H1 (cell line): ENCODE measurements at regions not wholly inside any gene's neighbourhood (a gene's known extent, or its start where the extent isn't known, plus 50 kb on each side); places are given as distances from the start of the nearest gene placed in this dataset.

Experiments
- CTCF ChIA-PET: fragments of 300-600 bp; sonication (Branson Sonifier 250); formaldehyde crosslinking; loops from one replicate; lab custom pipeline; 2021; ENCODE audit not compliant: partially characterized antibody; lab: Charles Lee
- POLR2A ChIA-PET: fragments of 300-600 bp; sonication (Branson Sonifier 250); formaldehyde crosslinking; loops from one replicate; lab custom pipeline; 2021; ENCODE audit warnings: inconsistent platforms; ENCODE audit not compliant: partially characterized antibody; lab: Charles Lee
- DNase-seq, 2 experiments: peaks; one replicate each; pipeline versions ENCODE4 v3.0.0 to v3.0.0-alpha.2; 2010 to 2022; ENCODE audit warnings: low spot score in 2 of 2, low read depth in 1 of 2, mixed read lengths in 1 of 2
- FAIRE-seq: peaks from 2 replicates; lab custom pipeline; 2011; peaks lifted over from hg19 to GRCh38; lab: Jason Lieb, UNC
- H2AFZ ChIP-seq: 2 replicates; pipeline ENCODE4 v1.8.1; 2012; ENCODE audit warnings: low read length, inconsistent platforms
- H2AK5ac ChIP-seq: 2 replicates; pipeline ENCODE4 v1.6.1; 2013; ENCODE audit warnings: low read depth, low read length
- H2BK120ac ChIP-seq: replicated peaks from 2 replicates; pipeline ENCODE3; 2013; ENCODE audit warnings: low read depth, low read length, inconsistent platforms
- H2BK12ac ChIP-seq: 2 replicates; pipeline ENCODE4 v1.6.1; 2013; ENCODE audit warnings: low read depth, low read length
- H2BK15ac ChIP-seq: 2 replicates; pipeline ENCODE4 v1.6.1; 2013; ENCODE audit warnings: low read length
- H2BK20ac ChIP-seq: 2 replicates; pipeline ENCODE4 v1.6.1; 2013; ENCODE audit warnings: low read length
- H2BK5ac ChIP-seq: 2 replicates; pipeline ENCODE4 v1.6.1; 2013; ENCODE audit warnings: low read depth, low read length
- H3K14ac ChIP-seq: 2 replicates; pipeline ENCODE4 v1.6.1; 2013; ENCODE audit warnings: inconsistent platforms; ENCODE audit not compliant: insufficient read length
- H3K18ac ChIP-seq: 2 replicates; pipeline ENCODE4 v1.6.1; 2013; ENCODE audit warnings: low read length; ENCODE audit errors: extremely low read depth
- H3K23ac ChIP-seq: 2 replicates; pipeline ENCODE4 v1.6.1; 2013; ENCODE audit warnings: inconsistent platforms; ENCODE audit not compliant: insufficient read length
- H3K23me2 ChIP-seq: 2 replicates; pipeline ENCODE4 v1.6.1; 2013; ENCODE audit warnings: low read depth, low read length
- H3K27ac ChIP-seq: 2 replicates; pipeline ENCODE4 v1.6.1; 2011; ENCODE audit warnings: low read depth, low read length, inconsistent platforms
- H3K27me3 ChIP-seq, 4 experiments: replicated peaks in 1 of 4; 1 replicate in 1 of 4; 2 replicates in 3 of 4; pipeline versions ENCODE4 v1.6.1 to v1.8.1; 2011 to 2013; ENCODE audit warnings: low read length in 3 of 4, mild to moderate bottlenecking in 3 of 4, inconsistent platforms in 2 of 4, mixed read lengths in 2 of 4, moderate library complexity in 1 of 4; ENCODE audit not compliant: control insufficient read depth in 3 of 4, insufficient read depth in 3 of 4; ENCODE audit errors: extremely low read depth in 1 of 4
- H3K36me3 ChIP-seq, 4 experiments: 2 replicates each; pipeline versions ENCODE4 v1.6.1 to v1.8.1; 2011 to 2013; ENCODE audit warnings: mild to moderate bottlenecking in 4 of 4, low read length in 3 of 4, moderate library complexity in 2 of 4, control low read depth in 1 of 4, inconsistent platforms in 1 of 4; ENCODE audit not compliant: insufficient read depth in 4 of 4, control insufficient read depth in 2 of 4
- H3K4ac ChIP-seq: replicated peaks from 2 replicates; pipeline ENCODE3; 2013; ENCODE audit warnings: low read length, low read depth, mixed read lengths, inconsistent platforms; ENCODE audit not compliant: insufficient read length
- H3K4me1 ChIP-seq, 4 experiments: replicated peaks in 1 of 4; 1 replicate in 1 of 4; 2 replicates in 3 of 4; pipeline versions ENCODE4 v1.6.1 to v1.8.1; 2011 to 2013; ENCODE audit warnings: low read length in 3 of 4, inconsistent platforms in 2 of 4, mixed read lengths in 1 of 4; ENCODE audit not compliant: insufficient read depth in 4 of 4, control insufficient read depth in 3 of 4
- H3K4me2 ChIP-seq, 2 experiments: 2 replicates each; pipeline versions ENCODE4 v1.6.1 to v1.8.1; 2011 to 2013; ENCODE audit warnings: low read depth in 2 of 2, low read length in 2 of 2, control low read depth in 1 of 2, inconsistent platforms in 1 of 2, mild to moderate bottlenecking in 1 of 2; ENCODE audit not compliant: insufficient read depth in 1 of 2
- H3K4me3 ChIP-seq, 4 experiments: fragments of 200-600, 300-600 bp in 1 of 4; sonication (generic), shearing (Covaris generic), sonication (Bioruptor Twin) in 1 of 4; 2 replicates each; pipeline versions ENCODE4 v1.5.1 to v1.8.1; 2011 to 2016; ENCODE audit warnings: low read length in 4 of 4, low read depth in 3 of 4, control low read depth in 2 of 4, inconsistent platforms in 2 of 4, mild to moderate bottlenecking in 2 of 4, mixed read lengths in 1 of 4, moderate library complexity in 1 of 4; ENCODE audit not compliant: insufficient read depth in 2 of 4; ENCODE audit errors: extremely low read depth in 1 of 4
- H3K56ac ChIP-seq: replicated peaks from 2 replicates; pipeline ENCODE3; 2013; ENCODE audit warnings: low read depth, mild to moderate bottlenecking, mixed read lengths, low read length, inconsistent platforms; ENCODE audit not compliant: insufficient read length
- H3K79me1 ChIP-seq: 2 replicates; pipeline ENCODE4 v1.6.1; 2013; ENCODE audit warnings: low read depth, low read length, control low read depth
- H3K79me2 ChIP-seq, 2 experiments: 2 replicates each; pipeline versions ENCODE4 v1.6.1 to v1.8.1; 2012 to 2013; ENCODE audit warnings: low read length in 2 of 2, mild to moderate bottlenecking in 2 of 2, inconsistent platforms in 1 of 2; ENCODE audit not compliant: insufficient read depth in 2 of 2, control insufficient read depth in 1 of 2
- H3K9ac ChIP-seq, 4 experiments: replicated peaks in 1 of 4; 1 replicate in 1 of 4; 2 replicates in 3 of 4; pipeline versions ENCODE4 v1.6.1 to v1.8.1; 2011 to 2013; ENCODE audit warnings: low read depth in 3 of 4, low read length in 3 of 4, control low read depth in 2 of 4, mild to moderate bottlenecking in 2 of 4, moderate library complexity in 2 of 4, inconsistent platforms in 1 of 4; ENCODE audit errors: extremely low read depth in 1 of 4
- H3K9me3 ChIP-seq, 2 experiments: 2 replicates each; pipeline versions ENCODE4 v1.6.1 to v1.8.1; 2012 to 2013; ENCODE audit warnings: mild to moderate bottlenecking in 2 of 2, moderate library complexity in 2 of 2, control low read depth in 1 of 2, inconsistent platforms in 1 of 2, low read depth in 1 of 2, low read length in 1 of 2, mixed read lengths in 1 of 2; ENCODE audit not compliant: insufficient read depth in 2 of 2
- H4K20me1 ChIP-seq, 2 experiments: replicated peaks in 1 of 2; 2 replicates each; pipeline versions ENCODE3 to v1.8.1; 2011 to 2013; ENCODE audit warnings: inconsistent platforms in 2 of 2, low read length in 2 of 2, mild to moderate bottlenecking in 1 of 2; ENCODE audit not compliant: insufficient read depth in 2 of 2, control insufficient read depth in 1 of 2
- H4K5ac ChIP-seq: 2 replicates; pipeline ENCODE4 v1.6.1; 2013; ENCODE audit warnings: low read length, low read depth, mixed read lengths, inconsistent platforms; ENCODE audit not compliant: insufficient read length
- H4K8ac ChIP-seq: 2 replicates; pipeline ENCODE4 v1.8.0; 2013; ENCODE audit warnings: mild to moderate bottlenecking, moderate library complexity, low read length, inconsistent platforms; ENCODE audit not compliant: insufficient read depth; ENCODE audit errors: extremely low read depth
- H4K91ac ChIP-seq: replicated peaks from 2 replicates; pipeline ENCODE3; 2013; ENCODE audit warnings: low read length, mixed read lengths, inconsistent platforms; ENCODE audit not compliant: insufficient read length
- ATF3 ChIP-seq: IDR thresholded peaks from 2 replicates; pipeline ENCODE4 v1.6.1; 2011; ENCODE audit warnings: low read depth, mild to moderate bottlenecking, low read length; ENCODE audit not compliant: insufficient read depth
- BRCA1 ChIP-seq: IDR thresholded peaks from 2 replicates; pipeline ENCODE4 v1.6.1; 2012; ENCODE audit warnings: low read depth, low read length, improper control_type of control experiment
- CEBPB ChIP-seq: IDR thresholded peaks from 2 replicates; pipeline ENCODE4 v1.6.1; 2012; ENCODE audit warnings: low read depth, low read length
- CTBP2 ChIP-seq: IDR thresholded peaks from 2 replicates; pipeline ENCODE4 v1.7.0; 2011; ENCODE audit warnings: borderline replicate concordance, mild to moderate bottlenecking, moderate library complexity, mixed read lengths, low read length; ENCODE audit not compliant: insufficient read depth, insufficient read length
- GTF2F1 ChIP-seq: IDR thresholded peaks from 2 replicates; pipeline ENCODE4 v1.6.1; 2012; ENCODE audit warnings: low read depth, low read length, improper control_type of control experiment, borderline replicate concordance
- MAFK ChIP-seq: IDR thresholded peaks from 2 replicates; pipeline ENCODE4 v1.6.1; 2012; ENCODE audit warnings: low read depth, mild to moderate bottlenecking, improper control_type of control experiment, low read length
- RNF2 ChIP-seq: fragments of 200-900, 300-1000 bp; sonication (generic); IDR thresholded peaks from 2 replicates; pipeline ENCODE4 v1.7.1; 2016; ENCODE audit warnings: borderline replicate concordance, low read depth, mild to moderate bottlenecking, antibody characterized with exemption, low read length; ENCODE audit not compliant: poor library complexity, severe bottlenecking; ENCODE audit errors: missing control alignments
- SIN3A ChIP-seq, 2 experiments: IDR thresholded peaks in 1 of 2; conservative IDR thresholded peaks in 1 of 2; 2 replicates each; pipeline ENCODE4 v1.6.1; 2011 to 2012; ENCODE audit warnings: low read length in 2 of 2, improper control_type of control experiment in 1 of 2, low read depth in 1 of 2, mild to moderate bottlenecking in 1 of 2
- SP1 ChIP-seq: IDR thresholded peaks from 2 replicates; pipeline ENCODE4 v1.6.1; 2011; ENCODE audit warnings: low read depth, low read length
- SP2 ChIP-seq: IDR thresholded peaks from 2 replicates; pipeline ENCODE4 v1.6.1; 2012; ENCODE audit warnings: mild to moderate bottlenecking, low read length, inconsistent platforms
- SRF ChIP-seq: IDR thresholded peaks from 2 replicates; pipeline ENCODE4 v1.6.1; 2011; ENCODE audit warnings: mild to moderate bottlenecking, low read depth, low read length, moderate library complexity
- WGBS, 2 experiments: shearing (Covaris generic) in 1 of 2; methylation state at CpG; one replicate each; pipeline versions ENCODE4 v1.1.6 to v1.1.7; 2013 to 2015; ENCODE audit warnings: low lambda C conversion rate in 2 of 2, mixed read lengths in 2 of 2, inconsistent platforms in 1 of 2, low coverage in 1 of 2, missing lambda C conversion rate in 1 of 2; ENCODE audit not compliant: insufficient replicate concordance in 2 of 2, insufficient coverage in 1 of 2, insufficient read length in 1 of 2; ENCODE audit errors: extremely low coverage in 1 of 2, missing lambda C conversion rate in 1 of 2; 5-methylcytosine and 5-hydroxymethylcytosine counted together
- TF ChIP-seq, protein P1 (sequence below): IDR thresholded peaks from 2 replicates; pipeline ENCODE4 v1.6.1; 2012; ENCODE audit warnings: low read length, inconsistent platforms

- Histone ChIP-seq H3K79me2 (no peaks in the 10 kb centered on the region), H4K91ac (no peak overlapping the region), H3K18ac (no peak overlapping the region), H3K4ac (no peak overlapping the region), H2BK20ac (no peak overlapping the region), H2AFZ (no peak overlapping the region), H3K14ac (no peak overlapping the region), H3K4me2 (no peak overlapping the region), H3K27ac (no peak overlapping the region), H4K8ac (no peak overlapping the region), H2BK5ac (no peak overlapping the region), H4K5ac (no peak overlapping the region), H2BK120ac (no peak overlapping the region), H3K9me3 (peaks cover 0 to 5% of the 10 kb centered on the region in 2 experiments; a peak in 1 of 4 replicates), H3K4me3 (no peak overlapping the region), H3K9ac (no peak overlapping the region), H3K23me2 (no peaks in the 10 kb centered on the region), H3K4me1 (no peaks in the 10 kb centered on the region), H3K56ac (no peak overlapping the region), H2AK5ac (no peak overlapping the region), H3K36me3 (no peaks in the 10 kb centered on the region), H2BK12ac (no peak overlapping the region), H4K20me1 (no peaks in the 10 kb centered on the region), H3K23ac (no peak overlapping the region), H3K27me3 (no peaks in the 10 kb centered on the region), H3K79me1 (no peaks in the 10 kb centered on the region), H2BK15ac (no peak overlapping the region)
- ChIA-PET CTCF (interaction anchor here (0.9 to 1.3 kb wide), 2 partner anchors 9 to 11 kb away, joined by 3 to 6 read pairs; no protein-coding TSS in a partner anchor), POLR2A (interaction anchor here (0.7 kb wide), 1 partner anchor 8 kb away, joined by 3 read pairs; no protein-coding TSS in a partner anchor)
- WGBS, 2 experiments, result 84% methylated on average over 15 of the region's 15 CpGs; no CpG with 5 or more reads in 1 of the 2 experiments
- DNase-seq (no peak), FAIRE-seq (no peak)
- TF ChIP-seq CEBPB (no peak), ATF3 (no peak), GTF2F1 (no peak), SIN3A (conservative IDR thresholded peaks at IDR 0.05 in 1 of 2, IDR thresholded peaks at IDR 0.05 in 1 of 2; ENCODE audit: low read depth in 1 of 2, low read length in 2 of 2) (no peak), RNF2 (no peak), SP1 (no peak), SP2 (no peak), MAFK (no peak), CTBP2 (no peak), BRCA1 (no peak), SRF (no peak)
- TF ChIP-seq, protein P1, sequence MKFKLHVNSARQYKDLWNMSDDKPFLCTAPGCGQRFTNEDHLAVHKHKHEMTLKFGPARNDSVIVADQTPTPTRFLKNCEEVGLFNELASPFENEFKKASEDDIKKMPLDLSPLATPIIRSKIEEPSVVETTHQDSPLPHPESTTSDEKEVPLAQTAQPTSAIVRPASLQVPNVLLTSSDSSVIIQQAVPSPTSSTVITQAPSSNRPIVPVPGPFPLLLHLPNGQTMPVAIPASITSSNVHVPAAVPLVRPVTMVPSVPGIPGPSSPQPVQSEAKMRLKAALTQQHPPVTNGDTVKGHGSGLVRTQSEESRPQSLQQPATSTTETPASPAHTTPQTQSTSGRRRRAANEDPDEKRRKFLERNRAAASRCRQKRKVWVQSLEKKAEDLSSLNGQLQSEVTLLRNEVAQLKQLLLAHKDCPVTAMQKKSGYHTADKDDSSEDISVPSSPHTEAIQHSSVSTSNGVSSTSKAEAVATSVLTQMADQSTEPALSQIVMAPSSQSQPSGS, result no peak
Measured at GRCh38 chr5:157987259-157987658, 128.3 kb upstream of the CLINT1 start.
